SKM-1 treated with dmso at 0.1 percent for 144 hours (cell line): ENCODE measurements at regions not wholly inside any gene's neighbourhood (a gene's known extent, or its start where the extent isn't known, plus 50 kb on each side); places are given as distances from the start of the nearest gene placed in this dataset.
A peak's percentile ranks its signal among the peaks of the same experiment; 100 is the strongest.
"Not testable (repeated sequence)": the region's sequence is repeated elsewhere in the genome, so short reads cannot be mapped to it uniquely, and the experiment has no call there.

Experiments used
- DNase-seq: peaks from one replicate; lab custom pipeline; 2025; ENCODE audit not compliant: unreplicated experiment; lab: John Stamatoyannopoulos, UW

DNA sequence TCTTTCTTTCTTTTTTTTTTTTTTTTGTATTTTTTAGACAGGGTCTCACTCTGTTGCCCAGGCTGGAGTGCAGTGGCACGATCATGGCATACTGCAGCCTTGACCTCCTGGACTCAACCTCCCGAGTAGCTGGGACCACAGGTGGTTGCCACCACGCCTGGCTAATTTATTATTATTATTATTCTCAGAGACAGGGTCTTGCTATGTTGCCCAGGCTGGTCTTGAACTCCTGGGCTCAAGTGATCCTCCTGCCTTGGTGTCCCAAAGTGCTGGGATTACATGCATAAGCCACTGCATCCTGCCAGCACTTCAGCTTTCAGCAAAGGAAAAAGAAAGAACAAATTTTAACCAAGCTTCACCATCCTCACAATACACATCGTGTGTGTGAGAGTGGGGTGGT lies 97.9 kb upstream of the SERBP1 start:
- no peak for DNase-seq

GRCh38 chr1:67530071-67530470 lies 99.9 kb upstream of the SERBP1 start:
- DNase-seq, result no peak

GRCh38 chr1:67532452-67533216 lies 102.4 kb upstream of the SERBP1 start:
- peak; percentile 62 for DNase-seq

DNA sequence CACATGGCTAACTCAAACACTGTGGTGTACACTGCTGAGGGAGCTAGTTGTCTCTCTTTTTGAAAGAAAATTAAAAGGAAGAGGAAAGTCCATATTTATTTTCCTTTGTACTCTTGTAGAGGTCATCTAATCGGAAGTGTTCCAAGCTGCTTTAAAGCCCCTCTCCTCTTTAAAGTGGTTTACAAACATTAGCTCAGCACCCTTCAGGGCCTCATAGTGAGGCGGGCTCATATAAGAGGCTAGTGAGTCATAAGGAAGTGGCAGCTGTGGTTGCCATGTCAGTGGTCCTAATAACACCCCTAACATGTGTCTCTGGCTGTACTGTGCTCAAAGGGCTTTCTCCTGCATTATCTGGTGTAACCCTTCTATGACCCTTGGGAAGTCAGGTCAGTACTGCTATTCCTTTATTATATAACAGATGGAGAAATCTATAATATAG lies 104.4 kb upstream of the SERBP1 start:
- no peak for DNase-seq

- peak; percentile 85 for DNase-seq
These were observed 105.3 kb upstream of the SERBP1 start for GRCh38 chr1:67535474-67535873.

DNA sequence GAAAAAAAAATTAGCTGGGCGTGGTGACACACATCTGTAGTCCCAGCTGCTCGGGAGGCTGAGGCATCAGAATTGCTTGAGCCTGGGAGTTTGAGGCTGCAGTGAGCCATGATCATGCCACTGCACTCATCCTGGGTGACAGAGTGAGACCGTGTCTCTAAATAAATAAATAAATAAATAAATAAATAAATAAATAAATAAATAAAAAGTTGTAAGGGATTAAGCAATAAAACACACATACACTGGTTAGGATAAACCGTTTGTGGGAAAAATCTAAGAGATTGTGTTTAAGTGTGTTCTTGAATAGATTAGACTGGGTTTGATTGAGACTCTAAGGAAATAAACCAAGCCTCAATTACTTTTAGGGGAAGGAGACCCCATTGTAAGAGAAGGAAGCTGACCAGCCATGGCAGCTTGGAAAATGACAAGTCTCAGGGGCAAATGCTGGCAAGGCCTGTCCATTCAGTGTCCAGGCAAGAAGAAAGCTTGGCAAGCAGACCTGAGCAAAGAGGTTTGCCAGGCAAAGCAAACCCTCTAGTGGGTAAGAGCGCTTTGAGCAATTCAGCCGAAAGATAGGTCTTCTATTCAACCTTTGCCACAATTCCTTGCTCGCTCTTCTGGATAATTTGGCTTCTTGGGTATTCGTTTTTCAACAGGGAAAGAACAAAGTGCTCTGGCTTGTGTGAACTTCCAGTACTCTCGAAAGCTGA lies 106.9 kb upstream of the SERBP1 start:
- DNase-seq, result no peak

DNA sequence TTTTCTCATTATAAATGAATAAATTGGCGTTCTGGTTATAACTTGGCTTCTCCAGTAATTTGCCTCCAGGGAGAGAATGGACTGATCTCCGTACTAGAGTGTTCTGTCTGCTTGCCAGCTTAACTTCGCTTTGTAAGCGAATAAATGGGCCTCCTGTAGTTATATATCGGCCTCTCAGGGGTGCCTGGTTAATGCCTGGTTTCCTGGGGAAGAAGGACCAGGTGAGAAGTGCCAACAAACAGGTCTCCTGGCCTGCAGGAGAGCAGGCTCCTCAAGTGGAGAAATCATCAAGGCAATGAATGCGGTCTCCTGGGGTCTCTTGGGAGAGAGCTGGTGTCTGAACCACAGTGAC lies 107.4 kb upstream of the SERBP1 start:
- no peak for DNase-seq

GRCh38 chr1:67540025-67540732 lies 110.0 kb upstream of the SERBP1 start:
- no peak for DNase-seq

DNA sequence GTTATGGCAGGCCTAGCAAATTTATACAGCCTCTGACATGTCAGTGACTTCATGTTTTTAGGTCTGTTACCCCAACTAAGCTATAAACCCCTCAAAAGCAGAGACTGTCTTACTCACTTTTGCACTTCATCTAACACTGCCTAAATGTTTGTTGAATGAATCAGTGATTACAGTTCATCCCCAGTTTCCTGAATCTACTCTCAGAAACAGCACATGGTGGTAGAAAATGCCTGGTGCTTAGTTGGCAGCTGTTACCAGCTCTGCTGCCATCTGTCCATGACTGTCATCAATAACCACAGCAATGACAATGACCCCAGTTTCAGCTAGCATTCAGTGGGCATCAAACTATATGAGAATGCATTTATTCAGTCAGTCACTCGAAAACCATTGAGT lies 110.5 kb upstream of the SERBP1 start:
- no peak for DNase-seq

DNA sequence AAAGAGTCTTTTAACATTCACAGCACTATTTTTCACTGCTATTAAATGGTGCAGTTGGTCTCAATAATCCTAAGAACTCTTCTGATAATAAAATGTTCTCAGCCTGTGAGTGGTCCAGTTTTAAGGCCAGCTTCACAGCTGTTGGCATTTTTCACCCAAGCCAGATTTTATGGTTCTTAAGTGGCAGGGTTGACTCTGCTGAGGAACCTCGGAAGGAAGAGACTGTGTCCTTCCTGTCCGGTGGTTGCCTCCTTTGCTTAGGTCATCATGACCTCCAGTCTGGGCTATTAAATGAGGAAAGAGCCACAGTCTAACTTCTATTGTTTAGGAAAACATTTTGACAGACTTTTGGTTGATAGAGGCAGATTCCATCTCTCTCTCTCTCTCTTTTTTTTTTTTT lies 112.5 kb upstream of the SERBP1 start:
- no peak for DNase-seq

DNA sequence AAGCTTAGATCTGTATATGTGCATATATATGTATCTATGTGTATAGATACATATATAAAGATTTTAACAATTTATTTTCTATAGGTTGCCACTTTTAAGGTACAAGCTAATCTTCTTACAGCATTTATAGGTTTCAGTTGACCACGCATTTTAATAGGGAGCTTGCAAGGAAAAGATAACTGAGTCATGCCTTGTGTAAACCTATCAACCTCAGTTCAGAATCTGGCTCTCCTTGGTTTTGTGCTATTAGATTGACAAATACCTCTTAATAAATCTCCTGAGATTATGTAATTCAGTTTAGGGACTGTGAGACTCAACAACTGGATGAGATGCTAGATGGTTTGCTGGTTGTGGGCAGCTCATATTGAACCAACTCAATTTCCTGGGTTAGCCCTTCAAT lies 114.7 kb upstream of the SERBP1 start:
- DNase-seq, result no peak

- no peak for DNase-seq
These were observed 115.2 kb upstream of the SERBP1 start for GRCh38 chr1:67545364-67545763.

DNA sequence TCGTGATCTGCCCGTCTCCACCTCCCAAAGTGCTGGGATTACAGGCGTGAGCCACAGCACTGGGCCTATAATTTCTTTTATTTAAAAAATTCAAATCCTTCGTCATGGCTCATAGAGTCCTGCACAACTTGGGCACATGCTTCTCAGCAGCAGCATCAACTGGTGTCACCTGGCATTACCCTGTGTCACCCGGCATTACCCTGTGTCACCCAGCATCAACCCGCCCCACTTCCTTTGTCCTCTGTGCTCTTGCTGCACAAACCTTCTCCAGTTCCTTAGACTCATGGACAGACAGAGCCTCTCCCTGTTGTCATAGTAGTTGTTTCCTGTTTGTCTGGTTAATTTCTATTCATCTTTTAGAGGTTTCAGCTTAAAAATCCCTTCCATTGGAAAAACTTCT lies 121.2 kb upstream of the SERBP1 start:
- no peak for DNase-seq

GRCh38 chr1:67552336-67552759 lies 122.1 kb upstream of the SERBP1 start:
- DNase-seq, result no peak

- not testable (repeated sequence) for DNase-seq
These were observed 124.0 kb upstream of the SERBP1 start for GRCh38 chr1:67554204-67554603.

DNA sequence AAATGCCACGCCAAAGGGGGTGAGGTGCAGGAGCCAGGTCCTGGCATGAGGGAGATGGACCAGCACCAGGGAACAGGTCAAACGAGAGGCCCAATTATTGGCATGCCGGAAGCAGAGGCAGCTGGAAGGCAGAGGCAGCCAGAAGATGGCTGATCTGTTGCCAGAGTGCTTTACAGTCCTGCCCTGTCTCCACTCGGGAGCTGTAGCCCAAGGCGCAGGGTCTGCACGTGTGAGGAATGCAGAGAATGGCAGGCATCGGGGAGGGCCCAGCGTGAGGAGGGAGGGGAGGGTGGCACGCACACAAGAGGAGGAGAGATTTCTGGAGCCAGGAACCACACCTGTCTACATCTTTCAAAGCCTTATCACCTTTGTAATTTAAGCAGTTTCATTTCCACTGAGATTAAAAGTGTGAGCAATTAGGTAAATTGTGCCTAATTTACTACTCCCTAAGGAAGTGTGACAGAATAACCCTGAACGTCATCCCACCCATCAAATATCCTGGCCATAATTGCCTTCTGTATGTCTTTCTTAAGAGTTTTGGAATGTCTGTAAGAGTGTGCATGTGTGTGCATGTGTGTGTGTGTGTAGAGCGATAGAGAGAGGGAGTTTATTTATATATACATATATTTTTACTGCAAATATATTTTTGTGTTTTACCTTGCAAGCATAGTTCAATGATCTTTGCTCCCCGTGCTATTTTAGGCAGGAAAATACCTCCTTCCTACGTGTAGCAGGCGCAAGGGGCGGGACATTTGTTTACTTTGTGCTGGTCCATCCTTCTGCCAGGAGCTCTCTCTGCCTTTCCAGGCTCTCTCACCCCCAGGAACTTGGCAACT lies 125.5 kb upstream of the SERBP1 start:
- no peak for DNase-seq

DNA sequence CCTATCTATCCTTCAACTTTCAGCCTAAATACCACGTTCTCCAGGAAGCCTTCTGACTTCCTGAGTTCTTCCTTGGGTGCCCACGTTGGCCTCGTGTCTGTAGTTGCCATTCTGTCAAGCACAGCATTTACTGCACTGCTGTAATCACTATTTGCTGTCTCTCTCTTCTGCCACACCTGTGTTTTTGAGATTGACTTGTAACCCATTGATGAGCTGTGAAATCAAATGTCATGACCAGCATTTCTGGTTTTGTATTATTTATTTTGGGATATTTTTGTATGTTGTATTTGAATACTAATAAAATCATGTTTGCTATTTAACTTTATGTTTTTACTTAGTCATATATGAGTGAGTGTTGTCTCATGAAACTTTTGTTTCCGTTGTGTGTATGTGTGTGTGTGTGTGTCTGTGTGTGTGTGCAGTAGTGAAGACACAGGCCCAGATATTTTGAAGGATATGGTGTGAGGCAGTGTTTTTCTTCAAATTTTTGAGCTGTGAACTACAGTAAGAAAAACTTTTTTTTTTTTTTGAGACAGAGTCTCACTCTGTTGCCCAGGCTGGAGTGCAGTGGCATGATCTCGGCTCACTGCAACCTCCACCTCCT lies 126.2 kb upstream of the SERBP1 start:
- no peak for DNase-seq

DNA sequence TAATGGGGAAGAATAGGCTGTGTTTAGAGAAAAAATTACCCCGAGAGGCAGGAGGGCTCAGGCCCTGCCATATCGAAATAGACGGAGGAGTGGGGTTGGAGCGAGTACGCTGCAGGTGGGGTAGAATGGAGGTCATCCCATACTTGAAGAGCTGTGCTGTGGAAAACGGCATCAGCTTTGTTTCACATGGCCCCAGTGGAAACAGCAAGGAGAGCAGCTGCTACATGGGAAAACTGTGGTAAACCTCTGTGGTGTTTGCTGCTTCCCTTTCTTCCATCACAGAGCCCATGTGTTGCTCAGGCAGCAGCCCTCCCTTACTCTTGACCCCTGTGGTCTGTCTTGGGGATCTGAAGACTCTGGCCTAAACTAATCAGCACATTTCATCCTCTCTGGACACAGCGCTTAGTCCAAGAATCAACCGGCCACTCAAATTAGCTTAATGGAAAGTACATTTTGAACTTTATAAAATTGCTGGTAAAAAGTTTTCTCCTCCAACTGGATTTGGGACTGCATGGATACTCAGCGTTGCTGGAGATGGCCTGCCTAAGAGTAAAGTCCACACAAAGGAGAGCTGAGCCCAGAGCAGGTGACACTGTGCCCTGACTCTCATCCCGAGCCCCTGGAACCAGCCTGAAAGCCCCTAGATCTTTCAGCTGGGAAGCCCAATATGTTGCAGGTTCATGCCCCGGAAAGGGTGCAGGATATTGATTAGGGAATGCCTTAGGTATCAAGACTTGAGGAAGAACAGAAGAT lies 127.1 kb upstream of the GADD45A start:
- peak; percentile 66 for DNase-seq

GRCh38 chr1:67558449-67559193 lies 126.4 kb upstream of the GADD45A start:
- DNase-seq, result no peak
